ENCODE measurements at regions not wholly inside any gene's neighbourhood (a gene's known extent, or its start where the extent isn't known, plus 50 kb on each side); places are given as distances from the start of the nearest gene placed in this dataset.

- no peak for TF ChIP-seq CTCF (IDR thresholded peaks at IDR 0.05; ENCODE audit: poor library complexity)
- no peak for TF ChIP-seq EZH2 (IDR thresholded peaks at IDR 0.05; ENCODE audit: borderline replicate concordance)
These were observed 73.3 kb upstream of the L3MBTL4 start for GRCh38 chr18:6487968-6488367.
